Lower leg skin (tissue), 4 donors: ENCODE measurements at regions not wholly inside any gene's neighbourhood (a gene's known extent, or its start where the extent isn't known, plus 50 kb on each side); places are given as distances from the start of the nearest gene placed in this dataset.

Experiments
- DNase-seq, 2 donors: peaks; one replicate each; pipeline ENCODE4 v3.0.0-alpha.2; 2019; ENCODE audit warnings: low spot score in 2 of 2
- H3K4me3 ChIP-seq: fragments of 200-600 bp; sonication (generic); 2 replicates; pipeline ENCODE4 v1.5.1; 2017; ENCODE audit warnings: mild to moderate bottlenecking, low read depth; ENCODE audit not compliant: poor library complexity, severe bottlenecking
- CTCF ChIP-seq, 3 donors: fragments of 450-650 bp; IDR thresholded peaks; one replicate each; pipeline ENCODE4 v1.5.1; 2016; ENCODE audit warnings: antibody characterized with exemption in 3 of 3, mild to moderate bottlenecking in 3 of 3, moderate library complexity in 2 of 3
- POLR2A ChIP-seq, 2 donors: fragments of 450-650 bp; IDR thresholded peaks; one replicate each; pipeline ENCODE4 v1.6.1; 2016 to 2017; ENCODE audit warnings: antibody characterized with exemption in 2 of 2, mild to moderate bottlenecking in 1 of 2, moderate library complexity in 1 of 2
- WGBS, 2 donors: methylation state at CpG; one replicate each; pipeline ENCODE4 v1.1.5; 2018; 5-methylcytosine and 5-hydroxymethylcytosine counted together
- intact Hi-C: fragments of 100-400 bp; cut with DNase I; formaldehyde crosslinking; loops from one replicate; pipeline ENCODE4 v1.15.0; 2023; ENCODE audit warnings: low total_unique reads

GRCh38 chr2:66813525-66813924 is 378.6 kb downstream of the MEIS1 start:
- intact Hi-C loops = no loop called here
- no peak overlapping the region for H3K4me3 ChIP-seq
- no peak for DNase-seq
- 32 to 34% methylated on average over 1 of the region's 1 CpG for WGBS, 2 donors
- no peak for TF ChIP-seq POLR2A (IDR thresholded peaks at IDR 0.05)
- no peak for TF ChIP-seq CTCF (IDR thresholded peaks at IDR 0.05)

- 60 to 84% methylated on average over 2 of the region's 2 CpGs for WGBS, 2 donors
- intact Hi-C loops = no loop called here
- TF ChIP-seq CTCF (IDR thresholded peaks at IDR 0.05) (no peak), POLR2A (IDR thresholded peaks at IDR 0.05) (no peak)
- no peak overlapping the region for H3K4me3 ChIP-seq
- DNase-seq = no peak
Observed at GRCh38 chr2:66813976-66814375, 379.1 kb downstream of the MEIS1 start.

GRCh38 chr2:66814916-66815315 is 380.0 kb downstream of the MEIS1 start:
- no peak for TF ChIP-seq CTCF (IDR thresholded peaks at IDR 0.05)
- no peak for TF ChIP-seq POLR2A (IDR thresholded peaks at IDR 0.05)
- no peak overlapping the region for H3K4me3 ChIP-seq
- intact Hi-C loops = no loop called here
- no peak for DNase-seq
- 80 to 82% methylated on average over 1 of the region's 1 CpG for WGBS, 2 donors

- H3K4me3 ChIP-seq = no peak overlapping the region
- intact Hi-C loops = no loop called here
- TF ChIP-seq CTCF (IDR thresholded peaks at IDR 0.05) (no peak), POLR2A (IDR thresholded peaks at IDR 0.05) (no peak)
- WGBS, 2 donors = 54 to 56% methylated on average over 4 of the region's 4 CpGs
- no peak for DNase-seq
Observed at GRCh38 chr2:66815886-66816285, 381.0 kb downstream of the MEIS1 start.

GRCh38 chr2:66821168-66821567 is 386.2 kb downstream of the MEIS1 start:
- intact Hi-C loops = no loop called here
- no peak for DNase-seq
- 88 to 97% methylated on average over 4 of the region's 4 CpGs for WGBS, 2 donors
- no peak overlapping the region for H3K4me3 ChIP-seq
- TF ChIP-seq POLR2A (IDR thresholded peaks at IDR 0.05) (no peak), CTCF (IDR thresholded peaks at IDR 0.05) (no peak)

GRCh38 chr2:66822186-66822585 is 387.3 kb downstream of the MEIS1 start:
- intact Hi-C loops = no loop called here
- WGBS, 2 donors = 91 to 93% methylated on average over 6 of the region's 6 CpGs
- no peak overlapping the region for H3K4me3 ChIP-seq
- TF ChIP-seq POLR2A (IDR thresholded peaks at IDR 0.05) (no peak), CTCF (IDR thresholded peaks at IDR 0.05) (no peak)
- no peak for DNase-seq
